Activated T-cell treated with anti-CD3 and anti-CD28 coated beads, Interleukin-2, amount 50 U/mL, for 24 hours (primary cell): ENCODE measurements at regions not wholly inside any gene's neighbourhood (a gene's known extent, or its start where the extent isn't known, plus 50 kb on each side); places are given as distances from the start of the nearest gene placed in this dataset.
A peak's percentile ranks its signal among the peaks of the same experiment; 100 is the strongest.

Experiments used
- DNase-seq: peaks from one replicate; pipeline ENCODE4 v3.0.0-alpha.2; 2020
- H3K27ac Mint-ChIP-seq: 2 replicates; pipeline ENCODE4 v1.8.0; 2020; ENCODE audit warnings: mild to moderate bottlenecking, mixed read lengths
- H3K27me3 Mint-ChIP-seq: 2 replicates; pipeline ENCODE4 v1.8.0; 2020; ENCODE audit warnings: mixed read lengths
- H3K36me3 Mint-ChIP-seq: 2 replicates; pipeline ENCODE4 v1.8.0; 2020; ENCODE audit warnings: low read depth, mixed read lengths
- H3K4me1 Mint-ChIP-seq: 2 replicates; pipeline ENCODE4 v1.8.0; 2020; ENCODE audit warnings: low read depth, mixed read lengths
- H3K4me3 Mint-ChIP-seq: 2 replicates; pipeline ENCODE4 v1.8.0; 2020; ENCODE audit warnings: mild to moderate bottlenecking, moderate library complexity, mixed read lengths
- H3K9me3 Mint-ChIP-seq: 2 replicates; pipeline ENCODE4 v1.8.0; 2020; ENCODE audit warnings: mixed read lengths

DNA sequence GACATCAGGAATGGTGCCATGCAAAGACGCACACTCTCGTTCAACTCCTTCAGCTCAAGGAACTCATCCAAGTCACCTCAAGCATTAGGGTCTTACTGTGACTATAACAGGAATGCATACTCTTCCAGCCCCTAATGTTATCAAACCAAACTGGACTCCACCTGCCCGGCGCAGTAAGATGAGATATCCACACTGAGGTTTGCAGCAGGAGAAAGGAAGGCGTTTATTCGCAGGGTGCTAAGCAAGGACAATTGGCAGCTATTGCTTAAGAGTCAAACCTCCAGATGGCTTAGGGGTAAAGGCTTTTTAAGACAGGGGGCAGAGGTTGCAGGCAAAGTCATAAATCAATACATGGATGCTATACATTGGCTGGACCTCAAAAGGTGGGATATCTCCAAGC lies 159.4 kb upstream of the TAB2 start:
- no peak for DNase-seq
- peaks cover 3% of the 10 kb centered on the region for H3K9me3 Mint-ChIP-seq
- no peak overlapping the region for H3K27ac Mint-ChIP-seq
- peaks cover 6% of the 10 kb centered on the region for H3K36me3 Mint-ChIP-seq
- no peaks in the 10 kb centered on the region for H3K27me3 Mint-ChIP-seq
- peaks cover 23% of the 10 kb centered on the region for H3K4me1 Mint-ChIP-seq
- H3K4me3 Mint-ChIP-seq, result no peak overlapping the region

DNA sequence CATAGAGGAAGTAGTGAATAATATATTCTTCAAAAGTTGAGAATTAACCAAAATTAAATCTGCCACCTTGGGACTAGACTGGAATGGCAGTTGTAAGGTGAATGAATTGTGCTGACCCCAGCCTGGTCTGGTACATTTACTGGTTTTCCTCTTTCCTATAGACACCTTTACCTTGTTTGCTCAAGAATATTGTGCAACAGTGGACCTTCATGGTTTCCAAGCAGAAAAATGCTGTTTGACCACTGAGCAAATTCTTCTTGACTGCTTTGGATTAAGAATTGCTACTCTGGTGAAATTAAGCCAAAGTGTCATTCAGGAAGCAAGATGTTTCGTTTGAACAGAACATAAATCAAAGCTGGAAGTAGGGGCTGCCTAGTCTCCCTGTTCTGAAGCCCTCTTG lies 156.6 kb upstream of the TAB2 start:
- Mint-ChIP-seq H3K9me3 (no peaks in the 10 kb centered on the region), H3K27ac (no peak overlapping the region), H3K36me3 (peaks cover 2% of the 10 kb centered on the region), H3K4me3 (no peak overlapping the region), H3K4me1 (peaks cover 8% of the 10 kb centered on the region), H3K27me3 (no peaks in the 10 kb centered on the region)
- DNase-seq, result no peak

DNA sequence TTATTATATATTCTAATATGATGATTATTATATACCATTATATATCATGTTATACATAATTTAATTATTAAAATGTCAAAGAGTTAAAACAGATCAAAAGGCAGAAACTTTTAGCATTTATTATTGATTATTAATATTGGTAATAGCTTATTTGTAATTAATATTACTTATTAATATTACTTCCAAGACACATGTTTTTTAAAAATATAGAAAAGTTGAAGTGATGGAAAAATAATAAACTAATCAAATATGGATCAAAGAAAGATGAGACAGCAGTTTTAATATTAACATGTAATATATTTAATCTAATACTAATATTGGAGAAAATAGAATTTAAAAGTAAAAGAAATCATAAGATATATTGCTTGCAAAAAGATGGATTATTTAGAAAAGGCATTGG lies 154.6 kb upstream of the TAB2 start:
- DNase-seq, result no peak
- Mint-ChIP-seq H3K9me3 (no peaks in the 10 kb centered on the region), H3K4me3 (no peak overlapping the region), H3K4me1 (peaks cover 24% of the 10 kb centered on the region), H3K27me3 (no peaks in the 10 kb centered on the region), H3K27ac (no peak overlapping the region), H3K36me3 (no peaks in the 10 kb centered on the region)

DNA sequence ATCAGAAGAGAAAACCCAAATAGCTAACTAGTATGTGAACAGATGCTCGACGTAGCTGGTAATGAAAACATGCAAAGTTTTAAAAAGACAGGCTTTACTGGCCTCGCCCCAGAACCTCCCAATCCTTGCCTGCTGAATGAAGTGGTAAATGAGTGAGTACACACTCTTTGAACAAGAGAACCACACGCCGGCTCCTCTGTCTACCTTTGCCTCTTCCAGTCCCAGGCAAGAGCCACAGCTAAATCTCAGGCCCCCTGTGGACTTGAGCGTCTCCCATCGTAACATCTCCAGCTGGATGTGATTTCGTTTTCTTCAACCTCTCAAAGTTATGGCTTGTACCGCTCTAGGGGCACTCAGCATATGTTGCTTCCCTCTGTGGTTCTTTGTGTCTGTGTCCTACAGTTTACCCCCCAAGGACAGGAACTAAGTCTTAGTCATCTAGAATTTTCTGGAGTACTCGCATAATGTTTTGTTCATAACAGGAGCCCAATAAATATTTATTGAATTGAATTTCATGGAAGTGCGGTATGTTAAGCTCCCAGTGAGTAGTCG lies 153.2 kb upstream of the TAB2 start:
- no peak for DNase-seq
- Mint-ChIP-seq H3K4me1 (peaks cover 34% of the 10 kb centered on the region), H3K27ac (no peak overlapping the region), H3K4me3 (no peak overlapping the region), H3K9me3 (no peaks in the 10 kb centered on the region), H3K27me3 (no peaks in the 10 kb centered on the region), H3K36me3 (no peaks in the 10 kb centered on the region)

DNA sequence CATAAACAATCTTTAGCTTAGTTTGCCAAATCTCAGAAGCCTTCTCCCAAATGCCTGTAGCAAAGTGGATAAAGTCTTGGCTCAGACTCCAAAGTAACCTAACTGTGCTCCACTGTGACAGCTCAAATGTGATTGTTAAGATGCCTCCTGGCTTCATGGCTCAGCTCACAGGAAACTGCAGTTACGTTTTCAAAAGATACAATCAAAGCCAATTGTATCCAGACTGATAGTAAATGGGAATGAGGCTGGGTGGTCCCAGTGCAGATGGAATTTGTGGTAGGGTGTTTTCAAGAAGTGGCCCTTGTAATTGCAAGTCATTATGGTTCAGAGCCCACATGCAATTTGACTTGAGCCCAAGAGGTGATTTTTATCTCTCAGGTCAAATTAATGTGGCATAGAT lies 151.2 kb upstream of the TAB2 start:
- Mint-ChIP-seq H3K4me3 (no peak overlapping the region), H3K27ac (no peak overlapping the region), H3K4me1 (peaks cover 52% of the 10 kb centered on the region), H3K27me3 (no peaks in the 10 kb centered on the region), H3K36me3 (no peaks in the 10 kb centered on the region), H3K9me3 (no peaks in the 10 kb centered on the region)
- DNase-seq, result no peak

DNA sequence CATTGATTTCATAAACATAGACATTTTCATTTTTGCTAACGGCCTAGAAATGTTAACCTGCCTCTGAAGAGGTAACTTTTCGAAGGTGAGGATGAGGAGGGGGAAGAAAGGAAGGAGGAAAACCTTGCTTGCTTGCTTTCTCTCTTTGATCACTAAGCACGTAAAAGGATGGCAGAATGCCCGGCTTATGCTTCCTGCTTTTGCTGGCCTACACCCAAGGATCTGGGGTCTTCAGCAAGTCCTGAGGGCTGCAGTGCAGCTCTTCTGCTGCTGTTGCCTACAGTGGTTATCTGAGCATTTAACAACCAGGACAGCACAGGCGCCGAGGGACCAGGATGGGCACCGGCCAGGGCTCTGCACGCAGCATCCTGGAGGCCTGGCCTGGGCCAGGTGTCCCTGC lies 150.8 kb upstream of the TAB2 start:
- H3K4me1 Mint-ChIP-seq, result peaks cover 56% of the 10 kb centered on the region
- H3K9me3 Mint-ChIP-seq, result no peaks in the 10 kb centered on the region
- no peak overlapping the region for H3K27ac Mint-ChIP-seq
- no peaks in the 10 kb centered on the region for H3K27me3 Mint-ChIP-seq
- no peak overlapping the region for H3K4me3 Mint-ChIP-seq
- no peak for DNase-seq
- H3K36me3 Mint-ChIP-seq, result no peaks in the 10 kb centered on the region

DNA sequence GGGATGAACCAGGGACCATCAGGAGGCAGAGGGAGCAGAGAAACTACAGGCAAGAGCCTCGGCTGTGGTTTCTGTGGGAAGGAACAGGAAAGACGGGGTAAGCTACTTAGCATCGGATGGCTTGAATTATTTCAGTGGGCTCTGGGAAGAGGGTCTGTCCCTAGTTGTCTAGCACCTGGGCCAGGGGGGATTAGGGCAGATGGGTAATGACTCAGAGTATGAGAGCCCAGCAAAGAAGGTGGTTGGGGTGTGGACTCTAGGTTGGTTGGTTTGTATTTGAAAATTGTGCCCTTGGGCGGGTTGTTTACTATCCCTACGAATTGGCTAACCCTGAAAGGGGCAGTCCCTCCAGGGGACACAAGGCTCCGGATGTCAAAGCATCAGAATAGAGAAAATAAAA lies 148.5 kb upstream of the TAB2 start:
- no peaks in the 10 kb centered on the region for H3K36me3 Mint-ChIP-seq
- peak overlapping the region; percentile 5 for H3K27ac Mint-ChIP-seq
- no peaks in the 10 kb centered on the region for H3K27me3 Mint-ChIP-seq
- H3K4me3 Mint-ChIP-seq, result no peak overlapping the region
- no peaks in the 10 kb centered on the region for H3K9me3 Mint-ChIP-seq
- DNase-seq, result no peak
- peaks cover 56% of the 10 kb centered on the region for H3K4me1 Mint-ChIP-seq

DNA sequence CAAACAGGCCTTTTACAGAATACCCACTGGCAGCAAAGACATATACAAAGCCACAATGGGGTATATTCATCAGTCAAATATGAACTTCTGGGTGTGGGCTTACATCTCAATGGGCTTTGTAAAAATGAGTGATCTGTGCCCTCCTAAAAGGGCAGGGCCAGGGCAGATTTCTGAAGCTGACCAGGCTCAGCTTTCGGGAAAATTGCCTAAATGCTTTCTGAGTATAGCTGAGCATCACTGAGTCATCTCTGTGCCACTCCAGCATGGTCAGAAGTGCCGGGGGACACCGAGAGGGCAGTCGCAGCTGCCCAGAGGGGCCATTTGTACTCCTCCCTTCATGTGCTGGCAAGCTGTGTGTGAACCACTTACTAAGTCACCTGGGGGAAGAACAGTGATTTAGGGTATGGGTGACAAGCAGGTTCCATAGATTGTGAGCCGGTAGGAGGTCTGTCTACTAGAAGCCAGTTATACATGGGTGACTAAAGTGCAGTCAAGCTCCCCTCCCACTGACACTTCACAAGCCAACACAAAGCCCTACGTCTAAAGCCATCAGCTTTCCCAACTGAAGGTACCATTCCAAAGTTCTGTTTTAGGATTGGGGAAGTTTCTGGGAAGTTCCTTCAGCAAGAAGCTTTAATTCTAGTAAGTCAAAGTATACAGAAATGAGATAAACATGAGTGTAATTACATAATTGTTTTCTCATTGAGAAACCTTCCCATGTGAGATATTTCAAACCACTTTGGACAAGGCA lies 147.6 kb upstream of the TAB2 start:
- H3K27ac Mint-ChIP-seq, result peak overlapping the region; percentile 65
- no peaks in the 10 kb centered on the region for H3K27me3 Mint-ChIP-seq
- peaks cover 61% of the 10 kb centered on the region for H3K4me1 Mint-ChIP-seq
- H3K9me3 Mint-ChIP-seq, result no peaks in the 10 kb centered on the region
- H3K36me3 Mint-ChIP-seq, result no peaks in the 10 kb centered on the region
- no peak overlapping the region for H3K4me3 Mint-ChIP-seq
- DNase-seq, result no peak

DNA sequence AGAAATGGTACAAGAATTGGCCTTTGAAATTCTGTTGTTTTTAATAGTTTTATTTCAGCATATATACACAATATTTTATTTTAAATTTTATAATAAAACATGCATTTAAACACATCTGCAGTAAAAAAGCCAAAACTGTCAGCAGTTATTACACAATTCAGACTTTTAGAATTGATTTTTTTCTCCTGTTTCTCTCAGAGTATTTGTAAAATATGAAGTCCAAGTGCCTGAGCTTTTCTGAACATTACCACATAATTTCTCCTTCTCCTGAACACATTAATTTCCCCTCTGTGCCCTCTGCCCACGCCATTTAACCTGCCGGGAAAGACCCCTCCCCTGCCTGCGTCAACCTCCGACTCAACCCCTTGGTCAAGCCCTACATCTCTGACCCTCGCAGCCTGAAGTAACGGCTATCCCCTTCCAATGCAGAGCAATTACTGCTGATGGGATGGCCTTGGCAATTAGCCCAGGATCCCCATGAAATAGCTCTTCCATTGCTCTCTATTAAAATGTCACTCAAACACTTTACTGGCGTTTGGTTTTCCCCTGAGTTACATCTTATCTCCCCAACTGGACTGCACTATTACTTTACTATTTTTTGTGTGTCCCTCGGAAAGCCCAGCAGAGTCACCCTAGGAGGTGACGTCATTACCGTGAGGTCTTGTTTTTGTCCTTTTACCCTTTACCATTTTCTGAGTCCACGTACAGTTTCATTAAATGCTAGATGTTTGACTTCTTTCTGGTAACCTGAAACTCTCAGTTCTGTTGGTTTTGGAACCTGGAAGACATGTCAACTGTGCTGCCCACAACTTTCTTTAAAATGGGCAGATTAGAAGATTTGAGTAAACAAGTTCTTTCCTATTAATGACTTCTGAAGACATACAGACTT lies 146.7 kb upstream of the TAB2 start:
- Mint-ChIP-seq H3K4me3 (no peak overlapping the region), H3K27ac (peak overlapping the region; percentile 73), H3K4me1 (peaks cover 64% of the 10 kb centered on the region), H3K9me3 (no peaks in the 10 kb centered on the region), H3K36me3 (no peaks in the 10 kb centered on the region), H3K27me3 (no peaks in the 10 kb centered on the region)
- DNase-seq, result no peak

DNA sequence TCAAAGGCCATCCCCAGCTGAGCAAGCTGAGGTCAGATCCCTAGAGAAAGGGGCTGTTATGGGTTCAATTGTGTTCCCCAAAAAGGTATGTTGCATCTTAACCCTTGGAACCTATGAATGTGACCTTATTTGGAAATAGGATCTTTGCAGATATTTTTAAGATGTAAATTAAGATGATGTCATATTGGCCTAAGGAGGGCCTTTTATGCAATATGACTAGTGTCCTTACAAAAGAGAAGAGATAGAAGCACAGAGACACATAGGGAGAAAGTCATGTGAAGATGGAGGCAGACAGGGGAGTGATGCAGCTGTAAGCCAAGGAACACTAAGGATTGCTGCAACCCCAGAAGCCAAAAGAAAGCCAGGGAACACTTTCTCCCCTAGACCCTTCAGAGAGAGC lies 144.3 kb upstream of the TAB2 start:
- Mint-ChIP-seq H3K9me3 (no peaks in the 10 kb centered on the region), H3K27me3 (no peaks in the 10 kb centered on the region), H3K27ac (no peak overlapping the region), H3K4me3 (no peak overlapping the region), H3K4me1 (peaks cover 46% of the 10 kb centered on the region), H3K36me3 (no peaks in the 10 kb centered on the region)
- DNase-seq, result no peak

DNA sequence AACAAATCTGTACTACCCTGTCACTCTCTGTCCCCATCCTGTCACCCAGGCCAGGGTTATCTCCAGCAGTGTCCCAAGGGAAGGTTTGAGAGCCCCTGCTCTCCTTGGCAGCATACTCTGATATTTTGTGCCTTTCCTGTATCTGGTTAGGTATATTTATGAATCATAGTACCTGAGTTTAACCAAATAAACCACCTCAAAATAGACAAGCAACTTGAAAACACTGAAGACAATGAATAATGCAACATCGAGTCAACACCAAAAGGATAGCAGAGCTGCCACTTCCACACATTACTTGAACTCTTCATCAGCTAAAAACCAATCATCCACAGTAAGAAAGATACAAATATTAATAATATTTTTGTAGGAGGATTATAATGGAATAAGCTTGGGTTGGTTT lies 142.6 kb upstream of the TAB2 start:
- Mint-ChIP-seq H3K36me3 (no peaks in the 10 kb centered on the region), H3K4me3 (no peak overlapping the region), H3K9me3 (no peaks in the 10 kb centered on the region), H3K4me1 (peaks cover 30% of the 10 kb centered on the region), H3K27ac (no peak overlapping the region), H3K27me3 (no peaks in the 10 kb centered on the region)
- DNase-seq, result no peak

DNA sequence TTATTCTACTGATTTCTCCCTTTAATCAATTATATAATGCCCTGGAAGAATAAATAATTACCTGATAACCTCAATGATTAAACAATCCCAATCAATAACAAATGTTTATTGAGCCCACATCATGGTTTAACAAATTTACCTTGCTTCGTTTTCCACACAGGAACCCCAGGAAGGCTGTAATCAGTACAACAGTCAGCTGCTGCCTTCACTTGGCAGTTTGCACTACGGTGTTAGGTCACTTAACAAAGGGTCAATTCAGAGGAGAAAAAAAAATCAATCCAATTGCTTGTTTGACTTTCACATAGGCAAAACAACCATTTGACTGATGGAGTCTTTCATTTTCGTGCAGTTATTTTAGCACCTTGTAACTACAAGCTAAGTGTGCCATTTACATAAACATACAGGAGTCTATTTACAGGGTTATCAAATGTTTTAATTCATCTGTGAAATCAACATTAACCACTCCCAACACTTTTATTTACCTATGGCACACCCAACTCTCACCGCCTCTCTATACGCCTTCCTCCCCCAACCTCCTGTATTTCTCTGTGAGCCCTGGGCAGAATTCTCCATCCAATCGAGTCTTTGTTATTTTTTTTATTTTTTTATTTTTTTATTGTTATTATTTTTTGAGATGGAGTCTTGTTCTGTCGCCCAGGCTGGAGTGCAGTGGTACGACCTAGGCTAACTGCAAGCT lies 140.4 kb upstream of the TAB2 start:
- Mint-ChIP-seq H3K27me3 (no peaks in the 10 kb centered on the region), H3K9me3 (no peaks in the 10 kb centered on the region), H3K4me1 (peaks cover 15% of the 10 kb centered on the region), H3K36me3 (no peaks in the 10 kb centered on the region), H3K27ac (no peak overlapping the region), H3K4me3 (no peak overlapping the region)
- DNase-seq, result no peak

DNA sequence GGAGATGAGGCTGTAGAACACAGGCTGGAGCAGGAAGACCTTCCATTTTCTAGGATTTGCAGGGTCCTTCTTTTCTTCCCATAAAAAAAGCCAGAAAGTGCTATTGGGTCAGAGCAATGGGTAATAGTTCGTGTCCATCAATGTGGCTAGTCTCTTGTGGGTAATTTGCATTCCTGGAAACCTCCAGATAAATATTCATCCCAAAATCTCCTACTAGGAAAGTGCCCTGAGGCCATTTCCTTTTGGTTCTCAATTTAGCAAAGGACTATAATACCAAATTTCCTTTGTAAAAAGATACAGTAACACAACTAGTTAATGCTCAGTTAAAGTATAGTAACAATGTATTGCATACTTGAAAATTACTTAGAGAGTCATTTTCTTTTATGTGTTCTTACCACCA lies 138.1 kb upstream of the TAB2 start:
- no peak for DNase-seq
- H3K4me1 Mint-ChIP-seq, result peaks cover 11% of the 10 kb centered on the region
- H3K36me3 Mint-ChIP-seq, result no peaks in the 10 kb centered on the region
- no peaks in the 10 kb centered on the region for H3K27me3 Mint-ChIP-seq
- H3K4me3 Mint-ChIP-seq, result no peak overlapping the region
- no peak overlapping the region for H3K27ac Mint-ChIP-seq
- H3K9me3 Mint-ChIP-seq, result peaks cover 3% of the 10 kb centered on the region

DNA sequence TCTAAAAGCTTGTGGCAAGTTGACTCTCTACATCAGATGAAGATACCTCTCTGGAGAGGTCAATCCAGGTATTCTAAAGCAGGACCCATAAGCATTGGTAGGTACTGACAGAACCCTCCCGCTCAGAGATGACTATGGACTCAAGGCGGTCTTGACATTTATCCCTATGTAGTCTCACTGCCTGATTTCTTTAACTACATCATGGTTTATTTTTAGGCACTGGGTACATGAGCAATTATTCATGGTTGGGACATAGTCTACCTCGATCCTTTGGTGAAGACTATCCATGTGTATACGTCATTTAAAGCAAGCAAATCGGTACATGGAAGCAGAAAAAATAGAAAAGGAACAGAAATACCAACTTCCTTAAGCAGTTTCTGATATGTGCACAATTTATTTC lies 136.2 kb upstream of the TAB2 start:
- H3K4me1 Mint-ChIP-seq, result no peaks in the 10 kb centered on the region
- no peak overlapping the region for H3K4me3 Mint-ChIP-seq
- DNase-seq, result no peak
- no peaks in the 10 kb centered on the region for H3K27me3 Mint-ChIP-seq
- no peaks in the 10 kb centered on the region for H3K36me3 Mint-ChIP-seq
- no peak overlapping the region for H3K27ac Mint-ChIP-seq
- H3K9me3 Mint-ChIP-seq, result peaks cover 13% of the 10 kb centered on the region
